HL-60 (cell line): ENCODE measurements at regions not wholly inside any gene's neighbourhood (a gene's known extent, or its start where the extent isn't known, plus 50 kb on each side); places are given as distances from the start of the nearest gene placed in this dataset.

Experiments
- DNase-seq, 2 experiments: peaks; one replicate each; pipeline ENCODE4 v3.0.0-alpha.2; 2010 to 2020; ENCODE audit warnings: low read depth in 1 of 2, low spot score in 1 of 2
- H3K27ac ChIP-seq: fragments of 250-450 bp; sonication (Bioruptor Pico); replicated peaks from 2 replicates; pipeline ENCODE4 v1.5.1; 2020; ENCODE audit warnings: mild to moderate bottlenecking, moderate library complexity
- H3K27me3 ChIP-seq: fragments of 250-450 bp; sonication (Bioruptor Pico); 2 replicates; pipeline ENCODE4 v1.5.1; 2021; ENCODE audit warnings: mild to moderate bottlenecking, moderate library complexity; ENCODE audit not compliant: insufficient read depth, poor library complexity, severe bottlenecking
- H3K4me3 ChIP-seq: replicated peaks from 2 replicates; pipeline ENCODE4 v1.5.1; 2011; ENCODE audit warnings: mild to moderate bottlenecking, control low read depth, low read length; ENCODE audit not compliant: insufficient read depth
- GABPA ChIP-seq: IDR thresholded peaks from 2 replicates; pipeline ENCODE4 v1.6.1; 2012; ENCODE audit warnings: low read depth
- POLR2AphosphoS5 ChIP-seq: IDR thresholded peaks from 2 replicates; pipeline ENCODE4 v1.6.1; 2012; ENCODE audit warnings: low read depth
- SPI1 ChIP-seq: IDR thresholded peaks from 2 replicates; pipeline ENCODE4 v1.6.1; 2012; ENCODE audit warnings: low read depth, mild to moderate bottlenecking, borderline replicate concordance
- TF ChIP-seq, protein P1 (sequence below): IDR thresholded peaks from one replicate; pipeline ENCODE4 v1.5.1; 2011; ENCODE audit warnings: low read length, control low read depth, inconsistent platforms; ENCODE audit not compliant: insufficient read depth
- TF ChIP-seq, protein P2 (sequence below): IDR thresholded peaks from 2 replicates; pipeline ENCODE4 v1.6.1; 2012; ENCODE audit warnings: low read depth; ENCODE audit not compliant: insufficient replicate concordance

DNA sequence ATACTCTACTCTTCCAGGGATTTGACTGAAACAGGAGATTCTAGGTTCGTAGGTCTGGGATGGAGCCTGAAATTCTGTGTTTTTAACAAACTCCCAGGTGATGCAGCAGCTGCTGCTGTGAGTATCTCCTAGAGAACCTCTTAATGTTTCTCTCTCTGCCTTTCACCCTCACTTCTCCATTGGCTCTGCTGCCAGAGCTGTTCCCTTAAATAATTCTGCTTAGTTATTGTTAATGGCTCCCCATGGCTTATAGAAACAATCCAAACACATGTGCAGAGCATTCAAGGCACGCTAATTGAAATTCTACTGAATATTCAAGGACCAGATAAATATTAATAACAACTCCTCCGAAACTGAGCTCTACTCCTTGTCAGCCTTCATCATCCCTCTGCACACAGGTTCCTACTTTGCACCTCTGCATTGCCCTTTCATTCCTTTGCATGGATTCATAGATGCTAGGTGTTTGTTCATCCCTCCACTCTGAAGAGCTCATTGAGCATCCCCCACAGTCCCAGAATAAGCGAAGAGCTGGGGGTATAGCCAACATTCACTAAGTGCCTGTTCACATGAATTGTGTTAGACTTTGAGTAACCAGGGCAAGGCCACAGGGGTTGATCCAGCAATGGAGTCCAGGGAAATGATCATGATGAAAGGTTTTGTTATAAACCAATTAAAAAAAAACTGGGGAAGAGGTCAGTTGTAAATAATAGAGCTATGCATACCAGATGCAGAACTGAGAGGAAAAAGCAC lies 488.4 kb upstream of the JAG1 start:
- DNase-seq: no peak
- H3K27ac ChIP-seq: no peak overlapping the region
- no peaks in the 10 kb centered on the region for H3K27me3 ChIP-seq
- TF ChIP-seq, protein P1, sequence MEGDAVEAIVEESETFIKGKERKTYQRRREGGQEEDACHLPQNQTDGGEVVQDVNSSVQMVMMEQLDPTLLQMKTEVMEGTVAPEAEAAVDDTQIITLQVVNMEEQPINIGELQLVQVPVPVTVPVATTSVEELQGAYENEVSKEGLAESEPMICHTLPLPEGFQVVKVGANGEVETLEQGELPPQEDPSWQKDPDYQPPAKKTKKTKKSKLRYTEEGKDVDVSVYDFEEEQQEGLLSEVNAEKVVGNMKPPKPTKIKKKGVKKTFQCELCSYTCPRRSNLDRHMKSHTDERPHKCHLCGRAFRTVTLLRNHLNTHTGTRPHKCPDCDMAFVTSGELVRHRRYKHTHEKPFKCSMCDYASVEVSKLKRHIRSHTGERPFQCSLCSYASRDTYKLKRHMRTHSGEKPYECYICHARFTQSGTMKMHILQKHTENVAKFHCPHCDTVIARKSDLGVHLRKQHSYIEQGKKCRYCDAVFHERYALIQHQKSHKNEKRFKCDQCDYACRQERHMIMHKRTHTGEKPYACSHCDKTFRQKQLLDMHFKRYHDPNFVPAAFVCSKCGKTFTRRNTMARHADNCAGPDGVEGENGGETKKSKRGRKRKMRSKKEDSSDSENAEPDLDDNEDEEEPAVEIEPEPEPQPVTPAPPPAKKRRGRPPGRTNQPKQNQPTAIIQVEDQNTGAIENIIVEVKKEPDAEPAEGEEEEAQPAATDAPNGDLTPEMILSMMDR: no peak
- TF ChIP-seq SPI1: no peak
- TF ChIP-seq, protein P2, sequence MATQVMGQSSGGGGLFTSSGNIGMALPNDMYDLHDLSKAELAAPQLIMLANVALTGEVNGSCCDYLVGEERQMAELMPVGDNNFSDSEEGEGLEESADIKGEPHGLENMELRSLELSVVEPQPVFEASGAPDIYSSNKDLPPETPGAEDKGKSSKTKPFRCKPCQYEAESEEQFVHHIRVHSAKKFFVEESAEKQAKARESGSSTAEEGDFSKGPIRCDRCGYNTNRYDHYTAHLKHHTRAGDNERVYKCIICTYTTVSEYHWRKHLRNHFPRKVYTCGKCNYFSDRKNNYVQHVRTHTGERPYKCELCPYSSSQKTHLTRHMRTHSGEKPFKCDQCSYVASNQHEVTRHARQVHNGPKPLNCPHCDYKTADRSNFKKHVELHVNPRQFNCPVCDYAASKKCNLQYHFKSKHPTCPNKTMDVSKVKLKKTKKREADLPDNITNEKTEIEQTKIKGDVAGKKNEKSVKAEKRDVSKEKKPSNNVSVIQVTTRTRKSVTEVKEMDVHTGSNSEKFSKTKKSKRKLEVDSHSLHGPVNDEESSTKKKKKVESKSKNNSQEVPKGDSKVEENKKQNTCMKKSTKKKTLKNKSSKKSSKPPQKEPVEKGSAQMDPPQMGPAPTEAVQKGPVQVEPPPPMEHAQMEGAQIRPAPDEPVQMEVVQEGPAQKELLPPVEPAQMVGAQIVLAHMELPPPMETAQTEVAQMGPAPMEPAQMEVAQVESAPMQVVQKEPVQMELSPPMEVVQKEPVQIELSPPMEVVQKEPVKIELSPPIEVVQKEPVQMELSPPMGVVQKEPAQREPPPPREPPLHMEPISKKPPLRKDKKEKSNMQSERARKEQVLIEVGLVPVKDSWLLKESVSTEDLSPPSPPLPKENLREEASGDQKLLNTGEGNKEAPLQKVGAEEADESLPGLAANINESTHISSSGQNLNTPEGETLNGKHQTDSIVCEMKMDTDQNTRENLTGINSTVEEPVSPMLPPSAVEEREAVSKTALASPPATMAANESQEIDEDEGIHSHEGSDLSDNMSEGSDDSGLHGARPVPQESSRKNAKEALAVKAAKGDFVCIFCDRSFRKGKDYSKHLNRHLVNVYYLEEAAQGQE: no peak
- TF ChIP-seq GABPA: no peak
- H3K4me3 ChIP-seq: no peak overlapping the region

DNA sequence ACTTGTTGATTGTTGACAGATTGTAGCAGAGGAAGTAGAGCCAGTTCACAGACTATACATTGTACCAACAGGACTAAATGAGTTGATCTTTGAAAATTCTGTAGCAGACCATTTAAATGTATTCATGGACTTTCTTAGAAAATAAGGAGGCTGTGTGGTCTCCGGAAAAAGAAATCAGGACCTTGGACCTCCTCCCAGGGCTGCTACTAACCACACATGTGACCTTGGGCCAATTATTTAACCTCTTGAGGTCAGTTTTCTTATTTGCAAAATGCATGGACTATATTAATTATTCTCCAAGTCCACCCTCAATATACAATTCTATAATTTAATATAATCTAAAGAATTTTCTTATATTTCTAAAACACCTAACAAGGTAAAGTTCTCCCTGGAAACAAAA lies 492.0 kb upstream of the JAG1 start:
- no peak overlapping the region for H3K27ac ChIP-seq
- H3K4me3 ChIP-seq: no peak overlapping the region
- no peaks in the 10 kb centered on the region for H3K27me3 ChIP-seq
- no peak for DNase-seq
- TF ChIP-seq, protein P2: no peak
- no peak for TF ChIP-seq POLR2AphosphoS5
- no peak for TF ChIP-seq GABPA
- no peak for TF ChIP-seq SPI1
- TF ChIP-seq, protein P1: no peak

DNA sequence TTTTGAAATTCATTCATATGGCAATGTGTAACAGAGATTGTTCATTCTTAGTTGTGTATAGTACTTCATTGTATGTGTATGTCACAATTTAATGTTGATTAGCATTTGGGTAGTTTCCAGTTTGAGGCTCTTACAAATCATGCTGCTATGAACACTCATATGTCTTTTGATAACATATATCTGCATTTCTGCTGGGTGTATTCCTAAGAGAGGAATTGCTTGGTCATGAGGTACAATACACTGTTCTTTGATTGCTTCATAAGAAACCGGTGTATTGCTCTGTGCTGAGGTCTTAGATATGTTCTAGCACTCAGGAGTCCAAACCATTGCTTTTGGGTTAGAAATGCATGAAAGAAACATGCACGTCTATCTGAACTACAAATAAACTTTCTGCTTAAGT lies 492.9 kb upstream of the JAG1 start:
- H3K27ac ChIP-seq: no peak overlapping the region
- H3K4me3 ChIP-seq: no peak overlapping the region
- no peak for TF ChIP-seq POLR2AphosphoS5
- no peak for TF ChIP-seq GABPA
- no peak for TF ChIP-seq SPI1
- TF ChIP-seq, protein P1: no peak
- TF ChIP-seq, protein P2: no peak
- no peaks in the 10 kb centered on the region for H3K27me3 ChIP-seq
- DNase-seq: no peak
